CD4-positive, alpha-beta T cell (primary cell): ENCODE measurements at regions not wholly inside any gene's neighbourhood (a gene's known extent, or its start where the extent isn't known, plus 50 kb on each side); places are given as distances from the start of the nearest gene placed in this dataset.

ENCODE experiments used
- ATAC-seq: fragments of 200-7000 bp; cut with Tn5 transposase; one replicate; pipeline ENCODE4 v1.10.0; 2022; ENCODE audit warnings: mild to moderate bottlenecking; ENCODE audit not compliant: poor library complexity
- CTCF ChIA-PET: fragments of 350-600 bp; sonication (Branson Sonifier 250); formaldehyde crosslinking; loops from one replicate; lab custom pipeline; 2021; ENCODE audit warnings: antibody characterized with exemption, inconsistent platforms; lab: Charles Lee
- POLR2A ChIA-PET: fragments of 350-600 bp; sonication (Branson Sonifier 250); formaldehyde crosslinking; loops from one replicate; lab custom pipeline; 2021; ENCODE audit warnings: antibody characterized with exemption, inconsistent platforms; lab: Charles Lee
- DNase-seq, 14 experiments: peaks; one replicate each; pipeline ENCODE4 v3.0.0-alpha.2; 2013 to 2020; ENCODE audit warnings: mixed read lengths in 2 of 14
- H3K27ac ChIP-seq, 2 donors: one replicate each; pipeline versions ENCODE4 v1.5.1 to v1.7.0; 2013; ENCODE audit warnings: low read length in 2 of 2, low read depth in 1 of 2, mild to moderate bottlenecking in 1 of 2
- H3K27me3 ChIP-seq, 2 experiments: 1 replicate in 1 of 2; 2 replicates in 1 of 2; pipeline versions ENCODE4 v1.6.1 to v1.7.0; 2013; ENCODE audit warnings: low read length in 2 of 2, control low read depth in 1 of 2, mild to moderate bottlenecking in 1 of 2, moderate library complexity in 1 of 2; ENCODE audit not compliant: insufficient read depth in 2 of 2, control insufficient read depth in 1 of 2
- H3K36me3 ChIP-seq: one replicate; pipeline ENCODE4 v1.6.1; 2013; ENCODE audit warnings: low read length, control low read depth; ENCODE audit not compliant: insufficient read depth
- H3K4me1 ChIP-seq: one replicate; pipeline ENCODE4 v1.6.1; 2013; ENCODE audit warnings: low read length, control low read depth; ENCODE audit not compliant: insufficient read depth
- H3K4me3 ChIP-seq: one replicate; pipeline ENCODE4 v1.5.1; 2013; ENCODE audit warnings: mild to moderate bottlenecking, low read length, moderate library complexity
- H3K9me3 ChIP-seq, 2 experiments: 1 replicate in 1 of 2; 2 replicates in 1 of 2; pipeline versions ENCODE4 v1.6.1 to v1.7.0; 2013; ENCODE audit warnings: low read length in 2 of 2, mild to moderate bottlenecking in 2 of 2, control low read depth in 1 of 2, moderate library complexity in 1 of 2; ENCODE audit not compliant: control insufficient read depth in 1 of 2, insufficient read depth in 1 of 2
- H3K27ac Mint-ChIP-seq: one replicate; pipeline ENCODE4 v1.8.0; 2020; ENCODE audit warnings: mixed read lengths
- H3K27me3 Mint-ChIP-seq: one replicate; pipeline ENCODE4 v1.8.0; 2021; ENCODE audit warnings: mixed read lengths
- H3K36me3 Mint-ChIP-seq: one replicate; pipeline ENCODE4 v1.8.0; 2021; ENCODE audit warnings: low read depth, mixed read lengths
- H3K4me1 Mint-ChIP-seq: one replicate; pipeline ENCODE4 v1.8.0; 2021; ENCODE audit warnings: low read depth, mixed read lengths
- H3K4me3 Mint-ChIP-seq: one replicate; pipeline ENCODE4 v1.8.0; 2020; ENCODE audit warnings: mild to moderate bottlenecking, mixed read lengths
- H3K9me3 Mint-ChIP-seq: one replicate; pipeline ENCODE4 v1.8.0; 2020; ENCODE audit warnings: mixed read lengths
- CTCF ChIP-seq: fragments of 200-600 bp; IDR thresholded peaks from one replicate; pipeline ENCODE4 v1.8.0; 2022; ENCODE audit warnings: antibody characterized with exemption, mild to moderate bottlenecking
- intact Hi-C, 2 experiments: fragments of 100-400 bp; cut with DNase I in 1 of 2; cut with micrococcal nuclease in 1 of 2; formaldehyde crosslinking; loops; one replicate each; pipeline versions ENCODE4 v1.15.1 to v1.9.0; 2023 to 2025; cut with DNase I, micrococcal nuclease

DNA sequence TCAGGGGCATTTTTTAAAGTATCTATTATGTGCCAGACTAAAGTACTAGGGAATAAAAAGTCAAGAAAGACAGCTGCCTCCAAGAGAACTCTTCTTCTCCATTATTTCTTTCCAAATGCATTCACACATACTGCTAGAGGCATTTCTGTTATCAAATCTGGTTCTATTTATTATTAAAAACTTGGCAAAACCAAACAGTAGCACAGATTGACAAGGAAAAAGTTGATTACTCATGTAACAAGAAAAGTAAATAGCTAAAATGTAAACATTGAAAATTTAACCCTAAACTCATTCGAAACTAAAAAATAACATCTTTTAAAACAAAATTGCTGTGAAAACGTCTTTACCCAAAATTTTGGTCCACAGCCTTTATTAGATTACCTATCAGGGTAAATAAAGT lies 132.9 kb upstream of the GUCY1A2 start:
- H3K9me3 ChIP-seq: no peaks in the 10 kb centered on the region
- no peak overlapping the region for H3K4me3 ChIP-seq
- intact Hi-C loops: no loop called here
- H3K9me3 Mint-ChIP-seq: peaks cover 3% of the 10 kb centered on the region
- H3K36me3 ChIP-seq: no peaks in the 10 kb centered on the region
- no peaks in the 10 kb centered on the region for H3K27me3 ChIP-seq
- H3K27ac Mint-ChIP-seq: no peak overlapping the region
- H3K4me1 ChIP-seq: no peaks in the 10 kb centered on the region
- no peaks in the 10 kb centered on the region for H3K27me3 Mint-ChIP-seq
- ATAC-seq (no peak), DNase-seq (no peak)
- no peak overlapping the region for H3K4me3 Mint-ChIP-seq
- H3K27ac ChIP-seq: no peak overlapping the region
- ChIA-PET POLR2A (no interaction called here), CTCF (no interaction called here)
- no peak for TF ChIP-seq CTCF
- no peaks in the 10 kb centered on the region for H3K36me3 Mint-ChIP-seq
- H3K4me1 Mint-ChIP-seq: no peaks in the 10 kb centered on the region

DNA sequence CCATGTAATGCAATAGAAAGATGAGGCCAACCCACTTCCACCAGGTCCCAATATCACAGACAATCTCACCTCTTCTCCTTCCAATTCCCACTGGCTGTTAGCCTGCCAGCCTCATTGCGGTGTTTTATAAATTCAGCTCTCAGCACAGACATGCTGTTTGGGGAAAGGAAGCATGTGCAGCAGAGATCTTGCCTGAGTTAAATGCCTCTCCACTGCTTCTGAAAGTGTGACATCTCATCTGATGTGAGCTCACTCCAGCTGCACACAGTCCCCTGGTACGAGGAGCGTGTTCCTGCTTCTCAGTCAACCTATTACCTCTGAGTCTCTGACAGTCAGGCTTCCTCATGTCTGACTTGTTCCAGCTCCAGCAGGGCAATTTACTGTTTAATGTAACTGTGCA lies 122.7 kb upstream of the GUCY1A2 start:
- no peak for TF ChIP-seq CTCF
- Mint-ChIP-seq H3K4me3 (no peak overlapping the region), H3K4me1 (no peaks in the 10 kb centered on the region), H3K9me3 (peaks cover 7% of the 10 kb centered on the region), H3K27ac (no peak overlapping the region), H3K36me3 (no peaks in the 10 kb centered on the region), H3K27me3 (no peaks in the 10 kb centered on the region)
- intact Hi-C loops: no loop called here
- Histone ChIP-seq H3K36me3 (no peaks in the 10 kb centered on the region), H3K27me3 (no peaks in the 10 kb centered on the region), H3K4me1 (no peaks in the 10 kb centered on the region), H3K27ac (no peak overlapping the region), H3K4me3 (no peak overlapping the region), H3K9me3 (peaks cover 0 to 5% of the 10 kb centered on the region in 2 experiments)
- ChIA-PET POLR2A (no interaction called here), CTCF (no interaction called here)
- no peak for DNase-seq
- ATAC-seq: no peak

GRCh38 chr11:107139396-107139795 lies 121.1 kb upstream of the GUCY1A2 start:
- Histone ChIP-seq H3K27me3 (no peaks in the 10 kb centered on the region), H3K27ac (no peak overlapping the region), H3K9me3 (peaks cover 0 to 5% of the 10 kb centered on the region in 2 experiments), H3K4me1 (no peaks in the 10 kb centered on the region), H3K36me3 (no peaks in the 10 kb centered on the region), H3K4me3 (no peak overlapping the region)
- no peaks in the 10 kb centered on the region for H3K36me3 Mint-ChIP-seq
- H3K4me1 Mint-ChIP-seq: no peaks in the 10 kb centered on the region
- TF ChIP-seq CTCF: no peak
- no peak for DNase-seq
- peaks cover 13% of the 10 kb centered on the region for H3K9me3 Mint-ChIP-seq
- H3K27me3 Mint-ChIP-seq: no peaks in the 10 kb centered on the region
- intact Hi-C loops: no loop called here
- no peak for ATAC-seq
- H3K27ac Mint-ChIP-seq: no peak overlapping the region
- no peak overlapping the region for H3K4me3 Mint-ChIP-seq
- ChIA-PET CTCF (no interaction called here), POLR2A (no interaction called here)
